A673 (cell line): ENCODE measurements at regions not wholly inside any gene's neighbourhood (a gene's known extent, or its start where the extent isn't known, plus 50 kb on each side); places are given as distances from the start of the nearest gene placed in this dataset.

Experiments
- BruUV-seq: library from RNA; stranded (reverse); fragments of 400-500 nt; replicated peaks from 2 replicates; lab custom pipeline; 2021; lab: Mats Ljungman, UMichigan
- CTCF ChIA-PET: fragments of 300-600 bp; sonication (Branson Sonifier 250); formaldehyde crosslinking; loops from one replicate; lab custom pipeline; 2022; ENCODE audit warnings: antibody characterized with exemption; lab: Charles Lee
- POLR2A ChIA-PET: fragments of 300-600 bp; sonication (Branson Sonifier 250); formaldehyde crosslinking; loops from one replicate; lab custom pipeline; 2022; ENCODE audit warnings: antibody characterized with exemption; ENCODE audit not compliant: low non-redundant PET; lab: Charles Lee
- DNase-seq: peaks from one replicate; pipeline ENCODE4 v3.0.0-alpha.2; 2015; ENCODE audit warnings: low spot score
- H3K27ac ChIP-seq: fragments of 200-600 bp; sonication (generic); 2 replicates; pipeline ENCODE4 v1.5.1; 2016; ENCODE audit warnings: mixed run types, low read depth, mild to moderate bottlenecking, mixed read lengths, antibody characterized with exemption, low read length; ENCODE audit not compliant: poor library complexity, severe bottlenecking
- H3K27me3 ChIP-seq: fragments of 200-600 bp; sonication (generic); replicated peaks from 2 replicates; pipeline ENCODE4 v1.6.1; 2017; ENCODE audit warnings: mixed run types, low read depth, mild to moderate bottlenecking, mixed read lengths, antibody characterized with exemption, low read length; ENCODE audit not compliant: insufficient read depth, poor library complexity
- H3K36me3 ChIP-seq: fragments of 200-600 bp; sonication (generic); 2 replicates; pipeline ENCODE4 v1.6.1; 2016; ENCODE audit warnings: mixed run types, mild to moderate bottlenecking, mixed read lengths, antibody characterized with exemption, low read length; ENCODE audit not compliant: insufficient read depth, poor library complexity, severe bottlenecking
- H3K4me1 ChIP-seq: fragments of 200-600 bp; sonication (generic); 2 replicates; pipeline ENCODE4 v1.6.1; 2017; ENCODE audit warnings: mixed run types, mild to moderate bottlenecking, mixed read lengths, antibody characterized with exemption, low read length; ENCODE audit not compliant: insufficient read depth, poor library complexity, severe bottlenecking
- H3K4me3 ChIP-seq: fragments of 200-600 bp; sonication (generic); 2 replicates; pipeline ENCODE4 v1.5.1; 2016; ENCODE audit warnings: low read depth, mixed run types, mild to moderate bottlenecking, mixed read lengths, low read length; ENCODE audit not compliant: poor library complexity, severe bottlenecking
- H3K9me3 ChIP-seq: fragments of 200-600 bp; sonication (generic); 2 replicates; pipeline ENCODE4 v1.6.1; 2016; ENCODE audit warnings: mixed run types, low read depth, mild to moderate bottlenecking, mixed read lengths, antibody characterized with exemption, low read length; ENCODE audit not compliant: poor library complexity, severe bottlenecking
- EZH2 ChIP-seq: fragments of 200-600 bp; sonication (generic); IDR thresholded peaks from 2 replicates; pipeline ENCODE4 v1.6.1; 2017; ENCODE audit warnings: borderline replicate concordance, low read depth, mild to moderate bottlenecking, mixed read lengths, antibody characterized with exemption, low read length; ENCODE audit not compliant: poor library complexity, severe bottlenecking
- intact Hi-C: fragments of 100-400 bp; cut with micrococcal nuclease; formaldehyde crosslinking; loops from one replicate; pipeline ENCODE4 v1.10.0; 2022; ENCODE audit not compliant: unreplicated experiment
- TF ChIP-seq, protein P1 (sequence below): fragments of 300-800, 200-600 bp; sonication (generic); conservative IDR thresholded peaks from 2 replicates; pipeline ENCODE4 v1.5.1; 2017; ENCODE audit warnings: low read depth, mild to moderate bottlenecking, antibody characterized with exemption, low read length, moderate library complexity, mixed read lengths

DNA sequence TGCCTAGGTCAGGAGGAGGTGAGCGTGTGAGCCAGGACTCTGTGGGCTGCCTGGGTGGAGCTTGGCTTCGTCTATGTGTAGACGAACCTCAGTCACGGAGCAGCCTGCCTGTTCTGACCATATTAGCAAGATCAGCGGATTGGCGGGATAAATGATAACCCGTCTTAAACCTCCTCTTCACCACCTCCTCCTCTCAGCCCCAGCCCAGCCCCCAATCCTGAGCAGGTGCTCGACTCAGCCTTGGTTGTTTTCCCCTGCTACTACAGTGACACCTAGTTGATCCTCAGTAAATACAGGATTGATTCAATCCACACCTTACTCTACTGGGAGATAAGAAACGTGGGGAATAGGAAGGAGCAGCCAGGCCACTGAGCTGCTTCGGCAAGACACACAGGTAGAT lies 286.1 kb downstream of the IRX2 start:
- TF ChIP-seq, protein P1, sequence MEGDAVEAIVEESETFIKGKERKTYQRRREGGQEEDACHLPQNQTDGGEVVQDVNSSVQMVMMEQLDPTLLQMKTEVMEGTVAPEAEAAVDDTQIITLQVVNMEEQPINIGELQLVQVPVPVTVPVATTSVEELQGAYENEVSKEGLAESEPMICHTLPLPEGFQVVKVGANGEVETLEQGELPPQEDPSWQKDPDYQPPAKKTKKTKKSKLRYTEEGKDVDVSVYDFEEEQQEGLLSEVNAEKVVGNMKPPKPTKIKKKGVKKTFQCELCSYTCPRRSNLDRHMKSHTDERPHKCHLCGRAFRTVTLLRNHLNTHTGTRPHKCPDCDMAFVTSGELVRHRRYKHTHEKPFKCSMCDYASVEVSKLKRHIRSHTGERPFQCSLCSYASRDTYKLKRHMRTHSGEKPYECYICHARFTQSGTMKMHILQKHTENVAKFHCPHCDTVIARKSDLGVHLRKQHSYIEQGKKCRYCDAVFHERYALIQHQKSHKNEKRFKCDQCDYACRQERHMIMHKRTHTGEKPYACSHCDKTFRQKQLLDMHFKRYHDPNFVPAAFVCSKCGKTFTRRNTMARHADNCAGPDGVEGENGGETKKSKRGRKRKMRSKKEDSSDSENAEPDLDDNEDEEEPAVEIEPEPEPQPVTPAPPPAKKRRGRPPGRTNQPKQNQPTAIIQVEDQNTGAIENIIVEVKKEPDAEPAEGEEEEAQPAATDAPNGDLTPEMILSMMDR = no peak
- no peak for TF ChIP-seq EZH2
- POLR2A ChIA-PET = no interaction called here
- BruUV-seq = no TSS peak
- Histone ChIP-seq H3K36me3 (no peaks in the 10 kb centered on the region), H3K4me3 (no peak overlapping the region), H3K27me3 (no peaks in the 10 kb centered on the region), H3K4me1 (no peaks in the 10 kb centered on the region), H3K27ac (no peak overlapping the region), H3K9me3 (peaks cover 36% of the 10 kb centered on the region)
- intact Hi-C loops = no loop called here
- CTCF ChIA-PET = no interaction called here
- no peak for DNase-seq

DNA sequence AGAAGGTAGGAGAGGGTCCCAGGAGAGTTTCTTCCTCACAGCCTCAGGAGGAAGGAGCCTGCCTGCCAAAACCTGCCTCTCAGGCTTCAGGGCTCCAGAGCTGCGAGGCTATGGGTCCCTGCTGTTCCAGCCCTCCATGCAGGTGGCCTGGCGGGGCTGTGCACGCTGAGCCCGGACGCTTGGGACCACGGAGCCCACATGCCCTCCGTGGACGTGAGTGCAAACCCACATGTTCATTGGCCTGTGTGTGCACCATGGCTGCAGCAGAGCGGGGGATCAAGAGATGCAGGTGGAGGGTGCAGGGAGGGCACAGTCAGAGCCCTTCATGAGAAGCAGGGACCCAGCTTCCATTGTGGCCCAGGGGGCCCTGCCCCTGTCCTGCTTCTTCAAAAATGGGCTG lies 287.3 kb downstream of the IRX2 start:
- Histone ChIP-seq H3K4me1 (no peaks in the 10 kb centered on the region), H3K27ac (no peak overlapping the region), H3K9me3 (peaks cover 35% of the 10 kb centered on the region), H3K27me3 (no peaks in the 10 kb centered on the region), H3K36me3 (no peaks in the 10 kb centered on the region), H3K4me3 (no peak overlapping the region)
- intact Hi-C loops = no loop called here
- ChIA-PET CTCF (no interaction called here), POLR2A (no interaction called here)
- no TSS peak for BruUV-seq
- TF ChIP-seq, protein P1 = no peak
- no peak for TF ChIP-seq EZH2
- DNase-seq = no peak

DNA sequence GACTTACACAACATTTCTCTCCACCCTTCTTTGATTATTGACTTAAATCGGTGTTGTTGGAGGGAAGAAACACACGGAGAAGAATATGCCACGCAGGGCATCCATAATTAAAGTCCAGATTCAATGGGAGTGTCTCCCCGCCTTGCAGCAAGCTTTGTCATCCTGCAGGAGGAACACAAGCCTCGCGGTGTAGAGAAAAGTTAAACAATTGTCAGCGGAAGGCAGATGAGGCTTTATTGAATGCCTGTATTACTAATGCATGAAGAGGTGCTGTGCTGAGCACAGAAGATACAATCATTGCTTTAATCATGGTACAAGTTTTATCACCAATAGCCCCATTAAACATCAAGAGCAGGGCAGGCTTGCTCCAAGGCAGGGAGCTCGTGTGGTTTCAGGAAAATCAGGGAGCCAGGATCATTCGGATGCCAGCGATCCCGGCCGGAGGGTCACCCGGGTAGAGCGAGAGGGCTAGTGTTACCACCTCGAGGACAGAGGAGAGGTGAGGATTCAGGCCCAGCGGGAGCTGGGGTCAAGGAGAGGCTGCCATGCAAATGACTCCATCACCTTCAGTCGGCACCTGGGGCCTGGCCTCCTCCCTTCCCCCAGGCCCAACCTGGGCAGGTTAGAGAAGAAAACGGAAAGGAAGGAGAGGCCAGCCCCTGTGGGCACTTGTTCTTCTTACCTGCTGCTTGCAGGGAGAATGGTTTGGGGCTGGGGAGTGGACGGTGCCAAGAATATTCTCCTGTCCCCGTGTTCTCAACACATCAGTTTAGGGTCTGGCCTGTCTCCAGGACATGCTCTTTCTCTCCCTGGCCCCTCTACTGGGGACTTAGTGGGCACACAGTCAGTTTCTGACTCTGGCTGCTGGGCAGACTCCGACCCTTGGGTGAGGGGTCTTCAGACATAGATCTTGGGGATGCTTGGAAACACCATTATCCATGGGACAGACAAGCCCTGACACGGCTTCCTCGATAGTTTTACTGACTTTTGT lies 289.5 kb downstream of the IRX2 start:
- CTCF ChIA-PET = no interaction called here
- POLR2A ChIA-PET = no interaction called here
- no TSS peak for BruUV-seq

More for the DNA sequence above, 289.5 kb downstream of the IRX2 start:
- TF ChIP-seq, protein P1 = no peak
- no peak for TF ChIP-seq EZH2
- no peak for DNase-seq
- intact Hi-C loops = no loop called here
- no peaks in the 10 kb centered on the region for H3K27me3 ChIP-seq
- no peaks in the 10 kb centered on the region for H3K36me3 ChIP-seq
- H3K27ac ChIP-seq = no peak overlapping the region
- peaks cover 38% of the 10 kb centered on the region for H3K9me3 ChIP-seq
- no peak overlapping the region for H3K4me3 ChIP-seq
- H3K4me1 ChIP-seq = no peaks in the 10 kb centered on the region
